GM13976 (cell line): ENCODE measurements at regions not wholly inside any gene's neighbourhood (a gene's known extent, or its start where the extent isn't known, plus 50 kb on each side); places are given as distances from the start of the nearest gene placed in this dataset.
"Not testable (repeated sequence)": the region's sequence is repeated elsewhere in the genome, so short reads cannot be mapped to it uniquely, and the experiment has no call there.

Experiments used
- DNase-seq: peaks from one replicate; pipeline ENCODE4 v3.0.0; 2012; ENCODE audit warnings: low spot score
- CTCF ChIP-seq: IDR thresholded peaks from 2 replicates; pipeline ENCODE4 v1.5.1; 2012; ENCODE audit warnings: borderline replicate concordance, mild to moderate bottlenecking; ENCODE audit not compliant: insufficient read depth; ENCODE audit errors: extremely low read depth, missing control alignments, control extremely low read depth
- in situ Hi-C: fragments of 300-500 bp; cut with MboI; formaldehyde crosslinking; loops from one replicate; pipeline ENCODE4 v1.12.0; 2022; ENCODE audit warnings: low sequenced_read_pairs, mixed read lengths, inconsistent platforms; ENCODE audit not compliant: unreplicated experiment

GRCh38 chr2:16096962-16097361, 156.6 kb downstream of the MYCN start:
- DNase-seq = no peak
- in situ Hi-C loops = no loop called here
- no peak for TF ChIP-seq CTCF

GRCh38 chr2:16095483-16095882, 155.1 kb downstream of the MYCN start:
- DNase-seq, in situ Hi-C loops: not testable (repeated sequence)

- no peak for TF ChIP-seq CTCF
- no peak for DNase-seq
Observed at GRCh38 chr2:16094811-16095210, 154.5 kb downstream of the MYCN start.

GRCh38 chr2:16093639-16094529, 153.5 kb downstream of the MYCN start:
- TF ChIP-seq CTCF = no peak
- in situ Hi-C loops = no loop called here
- DNase-seq = no peak

More at GRCh38 chr2:16094811-16095210, 154.5 kb downstream of the MYCN start:
- in situ Hi-C loops = no loop called here

- TF ChIP-seq CTCF = no peak
- DNase-seq = no peak
- in situ Hi-C loops = no loop called here
Observed at GRCh38 chr2:16092861-16093638, 152.7 kb downstream of the MYCN start.

GRCh38 chr2:16091576-16092282, 151.4 kb downstream of the MYCN start:
- DNase-seq = no peak
- TF ChIP-seq CTCF = no peak
- in situ Hi-C loops = no loop called here
